Adrenal gland (tissue), 9 donors: ENCODE measurements at regions not wholly inside any gene's neighbourhood (a gene's known extent, or its start where the extent isn't known, plus 50 kb on each side); places are given as distances from the start of the nearest gene placed in this dataset.

ENCODE experiments used
- DNase-seq, 7 donors: peaks; one replicate each; pipeline ENCODE4 v3.0.0-alpha.2; 2019 to 2020
- H3K27ac ChIP-seq, 5 donors: fragments of 200-600 bp; sonication (generic) in 4 of 5; 1 replicate in 3 of 5; 2 replicates in 2 of 5; pipeline versions ENCODE4 v1.5.1 to v1.8.0; 2016 to 2020; ENCODE audit warnings: mild to moderate bottlenecking in 1 of 5
- H3K27me3 ChIP-seq: fragments of 200-600 bp; 2 replicates; pipeline ENCODE4 v1.8.0; 2021
- H3K36me3 ChIP-seq, 2 donors: fragments of 200-600 bp; replicated peaks in 1 of 2; 1 replicate in 1 of 2; 2 replicates in 1 of 2; pipeline versions ENCODE4 v1.5.1 to v1.8.0; 2018 to 2022
- H3K4me1 ChIP-seq, 2 donors: fragments of 200-600 bp; replicated peaks in 1 of 2; 1 replicate in 1 of 2; 2 replicates in 1 of 2; pipeline versions ENCODE4 v1.5.1 to v1.8.0; 2018 to 2021
- H3K4me3 ChIP-seq, 4 donors: fragments of 200-600 bp; sonication (generic) in 3 of 4; one replicate each; pipeline ENCODE4 v1.5.1; 2016 to 2018
- H3K9me3 ChIP-seq, 3 donors: fragments of 200-600 bp; sonication (generic) in 1 of 3; replicated peaks in 1 of 3; 1 replicate in 2 of 3; 2 replicates in 1 of 3; pipeline versions ENCODE4 v1.5.1 to v1.8.0; 2016 to 2021
- CTCF ChIP-seq, 6 experiments: fragments of 450-650 bp in 4 of 6; fragments of 200-600 bp in 2 of 6; sonication (generic) in 1 of 6; IDR thresholded peaks; 1 replicate in 5 of 6; 2 replicates in 1 of 6; pipeline versions ENCODE4 v1.5.1 to v1.8.0; 2016 to 2021; ENCODE audit warnings: antibody characterized with exemption in 6 of 6, mild to moderate bottlenecking in 2 of 6, moderate library complexity in 1 of 6
- POLR2A ChIP-seq, 2 donors: fragments of 450-650 bp; IDR thresholded peaks; one replicate each; pipeline ENCODE4 v1.6.1; 2017; ENCODE audit warnings: antibody characterized with exemption in 2 of 2, mild to moderate bottlenecking in 2 of 2, moderate library complexity in 1 of 2
- WGBS, 4 donors: extraction: QIAGEN DNeasy Blood & Tissue Kit in 2 of 4; methylation state at CpG; one replicate each; pipeline versions ENCODE4 v1.1.5 to v1.1.7; 2013 to 2017; 5-methylcytosine and 5-hydroxymethylcytosine counted together
- intact Hi-C, 2 donors: fragments of 100-400 bp; cut with DNase I; formaldehyde crosslinking; loops; one replicate each; pipeline versions ENCODE4 v1.14.1 to v1.15.0; 2022 to 2023
- donor health status: healthy with polysubstance abuse.
- donor health status: Bipolar disorder and iron deficiency.
- donor health status: DM: yes; HTN: yes; CAD: no.
- donor health status: DM: no; HTN: no; CAD: no.
- donor health status: DM: no; HTN: no; CAD: no.

GRCh38 chr5:27969157-27969556 is 930.8 kb upstream of the CDH9 start:
- H3K4me1 ChIP-seq: no peaks in the 10 kb centered on the region
- no peaks in the 10 kb centered on the region for H3K36me3 ChIP-seq
- no peak for DNase-seq
- no peak overlapping the region for H3K4me3 ChIP-seq
- intact Hi-C loops: no loop called here
- TF ChIP-seq CTCF (IDR thresholded peaks at IDR 0.05) (no peak), POLR2A (IDR thresholded peaks at IDR 0.05) (no peak)
- no peak overlapping the region for H3K27ac ChIP-seq
- no peaks in the 10 kb centered on the region for H3K27me3 ChIP-seq
- H3K9me3 ChIP-seq: peaks cover 0 to 4% (median 0%) of the 10 kb centered on the region in 3 donors

GRCh38 chr5:27963050-27963783 is 924.8 kb upstream of the CDH9 start:
- TF ChIP-seq POLR2A (IDR thresholded peaks at IDR 0.05) (no peak), CTCF (IDR thresholded peaks at IDR 0.05) (no peak)
- no peak for DNase-seq
- Histone ChIP-seq H3K36me3 (no peaks in the 10 kb centered on the region), H3K27me3 (no peaks in the 10 kb centered on the region), H3K4me1 (no peaks in the 10 kb centered on the region), H3K9me3 (no peaks in the 10 kb centered on the region), H3K4me3 (no peak overlapping the region), H3K27ac (no peak overlapping the region)
- intact Hi-C loops: no loop called here
- 89 to 90% (median 89%) methylated on average over 7 of the region's 7 CpGs; no CpG with 5 or more reads in 1 of the 4 donors for WGBS, 4 donors

- DNase-seq: no peak
- no peaks in the 10 kb centered on the region for H3K27me3 ChIP-seq
- no peaks in the 10 kb centered on the region for H3K9me3 ChIP-seq
- H3K27ac ChIP-seq: no peak overlapping the region
- no peak for TF ChIP-seq POLR2A (IDR thresholded peaks at IDR 0.05)
- no peak for TF ChIP-seq CTCF (IDR thresholded peaks at IDR 0.05)
- no peaks in the 10 kb centered on the region for H3K36me3 ChIP-seq
- intact Hi-C loops: no loop called here
- WGBS, 4 donors: 46 to 67% (median 60%) methylated on average over 2 of the region's 2 CpGs
- H3K4me3 ChIP-seq: no peak overlapping the region
- no peaks in the 10 kb centered on the region for H3K4me1 ChIP-seq
Measured at GRCh38 chr5:27962198-27962597, 923.8 kb upstream of the CDH9 start.

GRCh38 chr5:27947088-27947487 is 908.7 kb upstream of the CDH9 start:
- TF ChIP-seq POLR2A (IDR thresholded peaks at IDR 0.05) (no peak), CTCF (IDR thresholded peaks at IDR 0.05) (no peak)
- WGBS, 4 donors: 5 to 23% (median 16%) methylated on average over 1 of the region's 1 CpG
- Histone ChIP-seq H3K4me1 (no peaks in the 10 kb centered on the region), H3K27ac (no peak overlapping the region), H3K36me3 (no peaks in the 10 kb centered on the region), H3K27me3 (no peaks in the 10 kb centered on the region), H3K4me3 (no peak overlapping the region), H3K9me3 (peaks cover 0 to 5% (median 0%) of the 10 kb centered on the region in 3 donors)
- intact Hi-C loops: no loop called here
- no peak for DNase-seq
